GM12872 (cell line): ENCODE measurements at regions not wholly inside any gene's neighbourhood (a gene's known extent, or its start where the extent isn't known, plus 50 kb on each side); places are given as distances from the start of the nearest gene placed in this dataset.

Source experiments
- TF ChIP-seq, protein P1 (sequence below): IDR thresholded peaks from 3 replicates; pipeline ENCODE4 v1.5.1; 2011; ENCODE audit warnings: low read depth, mild to moderate bottlenecking, low read length, moderate library complexity; ENCODE audit not compliant: insufficient read depth

GRCh38 chr16:31618130-31618529, 90.4 kb downstream of the AHSP start:
- TF ChIP-seq, protein P1, sequence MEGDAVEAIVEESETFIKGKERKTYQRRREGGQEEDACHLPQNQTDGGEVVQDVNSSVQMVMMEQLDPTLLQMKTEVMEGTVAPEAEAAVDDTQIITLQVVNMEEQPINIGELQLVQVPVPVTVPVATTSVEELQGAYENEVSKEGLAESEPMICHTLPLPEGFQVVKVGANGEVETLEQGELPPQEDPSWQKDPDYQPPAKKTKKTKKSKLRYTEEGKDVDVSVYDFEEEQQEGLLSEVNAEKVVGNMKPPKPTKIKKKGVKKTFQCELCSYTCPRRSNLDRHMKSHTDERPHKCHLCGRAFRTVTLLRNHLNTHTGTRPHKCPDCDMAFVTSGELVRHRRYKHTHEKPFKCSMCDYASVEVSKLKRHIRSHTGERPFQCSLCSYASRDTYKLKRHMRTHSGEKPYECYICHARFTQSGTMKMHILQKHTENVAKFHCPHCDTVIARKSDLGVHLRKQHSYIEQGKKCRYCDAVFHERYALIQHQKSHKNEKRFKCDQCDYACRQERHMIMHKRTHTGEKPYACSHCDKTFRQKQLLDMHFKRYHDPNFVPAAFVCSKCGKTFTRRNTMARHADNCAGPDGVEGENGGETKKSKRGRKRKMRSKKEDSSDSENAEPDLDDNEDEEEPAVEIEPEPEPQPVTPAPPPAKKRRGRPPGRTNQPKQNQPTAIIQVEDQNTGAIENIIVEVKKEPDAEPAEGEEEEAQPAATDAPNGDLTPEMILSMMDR, result no peak

DNA sequence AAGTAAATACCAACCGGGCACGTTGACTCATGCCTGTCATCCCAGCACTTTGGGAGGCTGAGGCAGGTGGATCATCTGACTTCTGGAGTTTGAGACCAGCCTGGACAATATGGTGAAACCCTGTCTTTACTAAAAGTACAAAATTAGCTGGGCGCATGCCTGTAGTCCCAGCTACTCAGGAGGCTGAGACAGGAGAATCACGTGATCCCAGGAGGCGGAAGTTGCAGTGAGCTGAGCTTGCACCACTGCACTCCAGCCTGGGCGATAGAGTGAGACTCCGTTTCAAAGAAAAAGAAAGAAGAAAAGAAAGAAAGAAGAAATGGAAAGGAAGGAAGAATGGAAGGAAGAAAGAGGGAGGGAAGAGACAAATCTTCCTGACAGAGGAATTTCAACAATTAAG, 108.7 kb downstream of the AHSP start:
- TF ChIP-seq, protein P1, result no peak

GRCh38 chr16:31641279-31641678, 113.6 kb downstream of the AHSP start:
- TF ChIP-seq, protein P1, result no peak

GRCh38 chr16:31664683-31665482, 137.2 kb downstream of the AHSP start:
- TF ChIP-seq, protein P1, result no peak

GRCh38 chr16:31674686-31675085, 147.0 kb downstream of the AHSP start:
- TF ChIP-seq, protein P1, result no peak

DNA sequence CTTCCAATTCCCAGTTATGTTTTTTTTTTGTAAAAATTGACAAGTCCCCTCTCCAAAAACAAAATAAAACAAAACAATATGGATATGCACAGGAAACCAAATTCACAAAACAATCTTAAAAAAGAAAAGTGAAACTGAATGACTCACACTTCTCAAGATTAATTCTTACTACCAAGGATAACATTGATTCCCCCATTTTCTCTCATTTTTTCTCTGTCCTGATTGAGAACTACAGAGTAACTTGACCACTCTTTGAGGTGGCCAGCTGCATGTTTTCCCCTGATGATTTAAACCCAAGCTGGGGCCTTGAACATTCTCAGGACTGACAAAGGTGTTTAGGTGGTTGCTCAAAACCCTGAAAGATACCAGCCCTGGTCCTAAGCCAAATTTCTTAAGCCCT, 149.0 kb downstream of the AHSP start:
- TF ChIP-seq, protein P1, result no peak

GRCh38 chr16:31678649-31679325, 151.1 kb downstream of the AHSP start:
- TF ChIP-seq, protein P1, result no peak
